ENCODE measurements at regions not wholly inside any gene's neighbourhood (a gene's known extent, or its start where the extent isn't known, plus 50 kb on each side); places are given as distances from the start of the nearest gene placed in this dataset.

- Histone ChIP-seq H3K4me1 (no peaks in the 10 kb centered on the region), H3K79me2 (no peaks in the 10 kb centered on the region), H3K36me3 (ENCODE audit: control insufficient read depth, insufficient read depth, low read length) (no peaks in the 10 kb centered on the region), H3K27me3 (ENCODE audit: control insufficient read depth, insufficient read depth, low read length) (no peaks in the 10 kb centered on the region), H3K4me3 (ENCODE audit: low read depth, low read length) (no peak overlapping the region), H3K27ac (no peak overlapping the region), H3K9me3 (ENCODE audit: control insufficient read depth, low read length) (no peaks in the 10 kb centered on the region), H2AFZ (no peak overlapping the region), H3K9ac (no peak overlapping the region), H3K4me2 (ENCODE audit: low read length) (no peak overlapping the region)
- TF ChIP-seq CTCF (IDR thresholded peaks at IDR 0.05), result no peak
Measured at GRCh38 chr21:34221331-34222030, 142.3 kb upstream of the KCNE2 start.

- Histone ChIP-seq H3K27ac (no peak overlapping the region), H3K9ac (no peak overlapping the region)
Measured at GRCh38 chr21:34222031-34222335, 141.8 kb upstream of the KCNE2 start.

DNA sequence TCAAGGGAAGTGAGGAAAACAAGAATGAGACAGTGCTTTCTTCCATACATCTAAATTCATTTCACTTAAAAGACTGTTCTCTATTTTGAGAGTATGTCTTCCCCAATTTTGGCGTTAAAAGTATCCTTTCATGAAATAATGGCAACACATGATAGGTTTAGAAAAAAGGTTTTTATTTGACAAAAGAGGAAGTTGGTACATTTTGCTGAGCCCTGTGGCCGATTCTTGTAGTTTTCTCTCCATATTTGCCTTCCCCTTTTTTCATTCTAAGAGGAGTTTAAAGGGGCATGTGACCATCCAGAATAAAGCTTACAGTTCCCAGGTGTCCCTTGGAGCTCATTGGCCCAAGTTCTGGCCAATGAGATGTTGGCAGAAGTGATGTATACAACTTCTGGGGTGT, 140.4 kb upstream of the KCNE2 start:
- no peak overlapping the region for H3K4me2 ChIP-seq (ENCODE audit: low read length)
- no peak overlapping the region for H3K27ac ChIP-seq
- H3K4me1 ChIP-seq, result no peaks in the 10 kb centered on the region
- H2AFZ ChIP-seq, result no peak overlapping the region
- H3K9ac ChIP-seq, result no peak overlapping the region
- no peak for TF ChIP-seq CTCF (IDR thresholded peaks at IDR 0.05)
- no peaks in the 10 kb centered on the region for H3K27me3 ChIP-seq (ENCODE audit: control insufficient read depth, insufficient read depth, low read length)
- no peaks in the 10 kb centered on the region for H3K36me3 ChIP-seq (ENCODE audit: control insufficient read depth, insufficient read depth, low read length)
- H3K79me2 ChIP-seq, result no peaks in the 10 kb centered on the region
- no peaks in the 10 kb centered on the region for H3K9me3 ChIP-seq (ENCODE audit: control insufficient read depth, low read length)
- H3K4me3 ChIP-seq (ENCODE audit: low read depth, low read length), result no peak overlapping the region

More at GRCh38 chr21:34222031-34222335, 141.8 kb upstream of the KCNE2 start:
- no peaks in the 10 kb centered on the region for H3K27me3 ChIP-seq (ENCODE audit: control insufficient read depth, insufficient read depth, low read length)
- H2AFZ ChIP-seq, result no peak overlapping the region
- H3K4me2 ChIP-seq (ENCODE audit: low read length), result no peak overlapping the region
- TF ChIP-seq CTCF (IDR thresholded peaks at IDR 0.05), result no peak
- no peaks in the 10 kb centered on the region for H3K4me1 ChIP-seq
- H3K9me3 ChIP-seq (ENCODE audit: control insufficient read depth, low read length), result no peaks in the 10 kb centered on the region
- H3K36me3 ChIP-seq (ENCODE audit: control insufficient read depth, insufficient read depth, low read length), result no peaks in the 10 kb centered on the region
- no peaks in the 10 kb centered on the region for H3K79me2 ChIP-seq
- no peak overlapping the region for H3K4me3 ChIP-seq (ENCODE audit: low read depth, low read length)

DNA sequence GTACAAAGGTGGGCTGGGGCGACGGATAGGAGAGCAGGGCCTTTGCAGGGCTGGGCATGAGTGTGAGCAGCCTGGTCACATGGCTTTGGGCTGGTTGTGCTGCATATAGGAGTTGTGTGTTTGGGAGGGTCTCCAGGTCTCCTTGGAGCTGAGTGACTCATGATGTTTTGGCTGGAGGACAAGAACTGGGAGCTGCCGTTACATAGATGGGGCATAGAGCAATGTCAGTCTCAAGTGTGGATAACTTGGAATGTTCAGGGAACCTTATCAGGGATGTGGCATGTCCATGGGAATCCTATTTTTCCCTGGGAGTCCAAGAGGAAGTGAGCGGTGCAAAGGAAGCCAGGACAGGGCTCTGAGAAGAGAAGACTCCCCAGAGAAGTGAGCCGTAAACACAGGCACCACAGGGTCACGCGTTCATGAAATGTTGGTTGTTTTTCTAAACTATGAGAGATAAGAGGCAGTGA, 136.4 kb upstream of the KCNE2 start:
- Histone ChIP-seq H3K9me3 (ENCODE audit: control insufficient read depth, low read length) (no peaks in the 10 kb centered on the region), H2AFZ (no peak overlapping the region), H3K4me1 (no peaks in the 10 kb centered on the region), H3K36me3 (ENCODE audit: control insufficient read depth, insufficient read depth, low read length) (no peaks in the 10 kb centered on the region), H3K27ac (no peak overlapping the region), H3K27me3 (ENCODE audit: control insufficient read depth, insufficient read depth, low read length) (no peaks in the 10 kb centered on the region), H3K79me2 (no peaks in the 10 kb centered on the region), H3K4me3 (ENCODE audit: low read depth, low read length) (no peak overlapping the region), H3K9ac (no peak overlapping the region), H3K4me2 (ENCODE audit: low read length) (no peak overlapping the region)
- TF ChIP-seq CTCF (IDR thresholded peaks at IDR 0.05), result no peak

- H3K4me1 ChIP-seq, result no peaks in the 10 kb centered on the region
- no peak overlapping the region for H2AFZ ChIP-seq
- no peaks in the 10 kb centered on the region for H3K9me3 ChIP-seq (ENCODE audit: control insufficient read depth, low read length)
- H3K4me2 ChIP-seq (ENCODE audit: low read length), result no peak overlapping the region
- no peaks in the 10 kb centered on the region for H3K79me2 ChIP-seq
- H3K36me3 ChIP-seq (ENCODE audit: control insufficient read depth, insufficient read depth, low read length), result no peaks in the 10 kb centered on the region
- no peak for TF ChIP-seq CTCF (IDR thresholded peaks at IDR 0.05)
- no peak overlapping the region for H3K9ac ChIP-seq
- H3K27me3 ChIP-seq (ENCODE audit: control insufficient read depth, insufficient read depth, low read length), result no peaks in the 10 kb centered on the region
- no peak overlapping the region for H3K4me3 ChIP-seq (ENCODE audit: low read depth, low read length)
- no peak overlapping the region for H3K27ac ChIP-seq
Measured at GRCh38 chr21:34228792-34229191, 135.0 kb upstream of the KCNE2 start.
